GM19372 (cell line): ENCODE measurements at regions not wholly inside any gene's neighbourhood (a gene's known extent, or its start where the extent isn't known, plus 50 kb on each side); places are given as distances from the start of the nearest gene placed in this dataset.

ENCODE experiments used
- ATAC-seq: cut with Tn5 transposase; IDR thresholded peaks from one replicate; pipeline ENCODE4 v1.9.1; 2021; ENCODE audit warnings: mild to moderate bottlenecking, low read depth, moderate library complexity; ENCODE audit not compliant: unreplicated experiment

- no peak for ATAC-seq
These were observed 96.9 kb downstream of the FAM76B start for GRCh38 chr11:95692526-95693260.

- no peak for ATAC-seq
These were observed 99.5 kb downstream of the FAM76B start for GRCh38 chr11:95690100-95690499.

DNA sequence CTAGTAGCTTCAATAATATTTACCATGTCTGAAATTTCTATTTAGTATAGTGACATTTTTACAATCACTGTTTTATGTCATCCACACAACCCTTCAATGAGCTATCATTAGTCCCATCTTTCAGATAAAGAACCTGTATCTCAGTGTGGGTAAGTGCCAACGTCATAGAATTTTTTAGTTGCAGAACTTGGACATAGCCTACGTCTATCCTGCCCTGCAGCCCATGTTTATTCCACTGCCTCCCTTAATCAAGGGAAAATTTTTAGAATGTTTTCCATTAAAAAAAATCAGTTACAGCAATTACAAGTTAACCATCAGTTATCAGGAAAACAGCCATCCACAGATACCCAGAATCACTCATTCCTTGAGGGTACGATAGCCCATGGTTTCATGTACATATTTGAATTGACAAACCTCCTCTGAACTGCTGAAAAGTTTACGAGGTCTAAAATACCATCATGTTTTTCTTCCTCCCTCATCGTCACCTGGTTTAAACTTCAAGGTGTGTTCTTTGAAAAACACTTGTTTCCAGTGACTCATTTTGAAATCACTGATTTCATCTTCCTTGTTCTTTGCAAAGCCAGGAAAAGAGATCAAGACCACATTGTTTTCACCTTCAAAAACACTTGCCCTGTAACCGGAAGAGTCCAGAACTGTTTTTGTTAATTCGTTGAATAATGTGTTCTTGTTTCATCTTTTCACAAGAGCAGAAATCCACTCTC lies 100.9 kb downstream of the FAM76B start:
- ATAC-seq = no peak

GRCh38 chr11:95688015-95688414 lies 101.6 kb downstream of the FAM76B start:
- ATAC-seq = no peak

GRCh38 chr11:95686265-95686664 lies 103.3 kb downstream of the FAM76B start:
- ATAC-seq = no peak

DNA sequence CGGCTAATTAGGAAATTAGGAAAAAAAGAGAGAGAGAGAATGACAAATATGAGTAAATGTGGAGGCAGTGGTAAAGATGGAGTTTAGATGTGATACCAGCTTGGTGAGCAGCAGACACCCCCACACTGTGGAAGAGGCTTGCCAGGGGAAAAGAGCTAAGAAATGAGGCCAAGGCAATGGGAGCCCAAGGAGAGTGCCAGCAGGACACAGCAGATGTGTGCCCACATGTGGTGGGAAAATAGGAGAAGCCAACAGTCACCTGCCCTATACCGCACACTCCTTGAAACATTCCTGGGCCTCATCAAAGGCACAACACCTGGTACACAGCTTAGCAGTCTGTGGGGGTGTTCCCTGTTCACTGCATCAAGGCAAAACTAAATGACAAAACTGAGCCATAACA lies 104.9 kb downstream of the FAM76B start:
- no peak for ATAC-seq

- ATAC-seq = no peak
These were observed 105.4 kb downstream of the FAM76B start for GRCh38 chr11:95684170-95684569.

- no peak for ATAC-seq
These were observed 107.0 kb downstream of the FAM76B start for GRCh38 chr11:95682552-95682951.

DNA sequence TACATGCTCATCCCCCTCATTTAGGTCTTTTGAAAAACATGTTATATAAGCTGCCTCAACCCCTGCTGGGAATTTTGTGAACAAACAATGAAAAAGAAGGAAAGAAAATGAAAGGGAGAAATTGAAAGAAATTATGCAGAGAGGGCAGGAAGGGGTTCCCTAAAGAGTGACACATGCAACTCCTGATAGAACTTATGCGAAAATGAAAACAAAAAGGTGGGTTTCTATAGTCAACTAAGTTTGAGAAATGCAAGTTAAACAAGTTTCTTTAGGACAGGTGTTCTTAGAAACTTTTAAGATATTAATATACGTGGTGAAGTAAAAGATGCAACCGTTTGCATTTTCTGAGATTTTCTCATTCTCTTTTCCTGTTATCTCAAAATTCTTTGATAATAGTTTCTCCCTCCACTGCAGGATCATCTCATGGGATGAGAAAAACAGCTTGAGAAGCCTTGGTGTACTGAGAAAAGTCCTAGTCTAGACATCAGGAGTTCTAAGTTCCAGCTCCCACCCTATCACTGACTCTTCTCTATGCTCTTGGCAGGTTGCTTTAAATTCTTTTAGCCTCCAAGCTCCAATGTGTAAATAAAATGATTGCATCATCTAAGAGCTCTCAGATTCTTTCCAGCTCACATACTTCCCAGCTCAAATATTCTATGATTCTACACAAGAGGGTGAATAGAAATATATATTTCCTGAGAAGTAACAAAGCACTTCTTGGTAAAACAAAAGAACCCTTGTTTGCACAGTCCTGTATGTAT lies 109.2 kb downstream of the FAM76B start:
- ATAC-seq = no peak

DNA sequence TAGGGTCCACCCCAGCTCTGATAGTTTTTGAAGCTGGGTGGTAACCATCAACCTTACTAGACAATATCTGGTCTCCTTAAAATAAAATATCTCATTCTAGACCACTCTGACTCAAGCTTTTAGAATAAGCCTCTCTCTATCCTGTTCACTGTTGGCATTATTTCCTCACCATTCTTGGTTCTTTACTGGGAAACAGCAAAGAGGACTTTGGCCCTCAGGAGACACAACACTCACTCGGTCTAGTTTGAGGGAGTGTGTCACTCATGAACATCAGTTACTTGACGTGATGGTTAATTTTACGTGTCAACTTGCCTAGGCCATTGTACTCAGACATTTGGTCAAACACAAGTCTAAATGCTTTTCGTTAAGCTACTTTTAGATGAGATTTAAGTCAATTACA lies 110.6 kb downstream of the FAM76B start:
- no peak for ATAC-seq

GRCh38 chr11:95676308-95676707 lies 113.3 kb downstream of the FAM76B start:
- ATAC-seq = no peak

DNA sequence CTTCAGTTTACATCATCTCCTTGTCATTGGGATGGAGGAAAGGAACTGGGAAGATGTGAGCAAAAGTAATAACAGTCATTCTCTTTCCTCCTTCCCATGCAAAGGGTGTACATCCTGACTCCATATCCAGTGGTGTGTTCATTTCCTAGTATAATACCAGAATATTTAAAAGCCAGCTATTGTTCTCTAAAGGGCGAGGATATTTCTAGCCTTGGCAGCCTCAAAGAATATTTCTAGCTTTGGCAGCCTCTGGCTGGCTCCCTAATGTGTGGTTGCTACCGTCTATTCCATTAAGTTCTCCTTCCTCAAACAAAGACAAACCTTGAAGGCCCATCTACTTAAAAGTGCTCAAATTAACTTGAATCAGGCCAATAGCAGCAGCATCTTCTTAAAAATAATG lies 114.0 kb downstream of the FAM76B start:
- no peak for ATAC-seq

DNA sequence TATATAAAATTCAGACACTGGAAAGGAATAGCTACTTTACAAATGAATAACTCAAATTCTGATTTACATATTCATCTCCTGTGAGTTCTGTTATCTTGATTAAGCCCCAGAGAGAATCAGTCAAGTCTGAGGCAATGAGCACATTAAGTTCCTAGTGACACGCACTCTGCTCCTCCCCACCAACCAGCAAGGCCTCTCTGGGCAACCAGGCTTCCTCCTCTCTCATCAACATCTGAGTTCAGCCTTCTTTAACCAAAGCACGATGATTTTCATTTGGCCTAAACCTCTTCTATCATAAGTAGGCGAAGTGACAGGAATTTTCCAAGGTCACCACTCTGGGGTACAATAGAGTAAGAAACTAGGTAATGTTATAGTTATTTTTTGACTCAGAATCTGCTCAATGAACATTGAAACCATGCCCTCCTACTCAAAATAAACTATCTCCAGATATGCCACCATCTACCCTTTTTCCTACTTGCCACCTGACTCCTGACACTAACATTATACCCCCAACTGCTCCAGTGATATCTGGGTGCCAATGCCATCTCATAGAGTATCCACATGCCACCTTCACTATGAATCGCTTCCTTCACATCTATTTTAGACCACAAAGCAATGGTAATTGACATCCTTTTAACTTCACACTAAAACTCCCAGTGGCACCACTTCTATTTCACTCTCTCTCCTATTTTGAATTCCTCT lies 114.8 kb downstream of the FAM76B start:
- no peak for ATAC-seq

GRCh38 chr11:95671768-95672167 lies 117.8 kb downstream of the FAM76B start:
- ATAC-seq = no peak

DNA sequence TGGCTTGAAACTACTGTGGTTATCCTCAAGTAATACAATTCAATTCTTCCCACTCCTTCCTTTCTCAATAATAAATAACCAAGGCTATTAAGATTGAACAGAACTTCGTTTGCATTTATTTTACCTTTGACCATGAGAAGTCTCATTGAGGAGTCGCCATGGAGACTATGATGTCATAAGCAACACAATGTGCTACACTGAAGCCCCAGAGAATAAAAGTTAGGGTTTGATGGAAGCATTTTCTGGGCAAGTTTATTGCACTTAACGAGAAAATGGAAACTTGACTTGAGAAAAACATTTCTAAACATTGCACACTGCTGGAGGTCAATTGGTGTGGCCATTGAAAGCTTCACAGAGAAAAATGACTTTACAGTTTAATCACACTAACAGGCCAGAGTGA lies 121.5 kb downstream of the FAM76B start:
- ATAC-seq = no peak

GRCh38 chr11:95661162-95661561 lies 128.4 kb downstream of the FAM76B start:
- ATAC-seq = no peak

GRCh38 chr11:95660038-95660437 lies 129.5 kb downstream of the FAM76B start:
- ATAC-seq = no peak

DNA sequence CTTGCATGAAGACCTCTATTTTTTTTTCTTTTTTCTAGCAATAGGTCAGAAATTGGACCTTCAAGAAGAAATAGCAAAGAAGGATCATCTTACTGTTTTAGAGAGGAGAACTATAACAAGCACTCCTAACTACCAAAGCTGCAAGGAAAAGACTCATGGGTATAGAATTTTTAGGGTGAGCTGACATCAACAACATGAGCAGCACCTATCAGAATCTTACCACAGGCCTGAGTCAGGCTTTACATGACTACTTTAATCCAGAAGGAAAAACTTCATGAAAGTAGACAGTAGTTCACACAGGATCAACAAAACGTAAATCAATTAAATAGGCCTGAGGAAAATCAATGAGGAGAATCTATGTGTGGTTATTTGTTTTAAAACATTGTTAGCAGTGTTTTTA lies 130.5 kb downstream of the FAM76B start:
- ATAC-seq = no peak

DNA sequence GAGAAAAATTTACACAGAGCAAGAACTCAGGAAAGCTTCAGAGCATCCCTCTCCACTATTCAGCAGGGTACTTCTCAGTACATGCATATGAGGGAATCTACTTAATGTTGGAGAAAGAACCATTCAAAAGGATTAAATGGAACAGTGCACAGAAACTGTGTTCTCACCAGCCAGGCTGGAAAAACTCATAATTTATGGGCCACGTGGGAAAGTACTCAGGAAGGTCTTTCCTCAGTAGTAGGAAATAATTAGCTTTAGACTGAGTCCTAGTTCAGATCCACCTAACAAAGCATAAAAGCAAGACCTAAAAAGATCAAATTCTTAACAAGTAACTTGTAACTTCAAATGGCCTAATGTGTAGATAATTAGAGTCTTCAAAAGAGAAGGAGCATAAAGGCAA lies 134.0 kb downstream of the FAM76B start:
- ATAC-seq = no peak

- no peak for ATAC-seq
These were observed 135.9 kb downstream of the FAM76B start for GRCh38 chr11:95653680-95654079.

DNA sequence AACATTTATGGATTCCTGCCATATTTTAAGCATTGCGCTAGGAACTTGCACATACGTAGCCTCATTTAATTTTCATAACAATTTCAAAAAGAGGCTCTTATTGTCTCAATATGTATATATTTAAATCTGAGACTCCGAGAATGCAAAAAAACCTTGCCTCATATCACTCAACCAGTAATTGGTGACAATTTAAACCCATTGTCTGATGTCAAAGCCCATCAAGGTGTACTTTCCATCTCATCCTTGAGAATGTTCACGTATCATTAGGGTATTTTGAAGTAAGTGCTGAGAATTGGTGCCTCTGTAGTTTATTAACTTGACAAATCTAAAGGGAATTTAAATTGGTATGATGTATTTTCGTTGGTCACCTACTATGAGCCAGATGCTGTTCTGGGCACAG lies 136.5 kb downstream of the FAM76B start:
- ATAC-seq = no peak
